ENCODE measurements at regions not wholly inside any gene's neighbourhood (a gene's known extent, or its start where the extent isn't known, plus 50 kb on each side); places are given as distances from the start of the nearest gene placed in this dataset.

DNA sequence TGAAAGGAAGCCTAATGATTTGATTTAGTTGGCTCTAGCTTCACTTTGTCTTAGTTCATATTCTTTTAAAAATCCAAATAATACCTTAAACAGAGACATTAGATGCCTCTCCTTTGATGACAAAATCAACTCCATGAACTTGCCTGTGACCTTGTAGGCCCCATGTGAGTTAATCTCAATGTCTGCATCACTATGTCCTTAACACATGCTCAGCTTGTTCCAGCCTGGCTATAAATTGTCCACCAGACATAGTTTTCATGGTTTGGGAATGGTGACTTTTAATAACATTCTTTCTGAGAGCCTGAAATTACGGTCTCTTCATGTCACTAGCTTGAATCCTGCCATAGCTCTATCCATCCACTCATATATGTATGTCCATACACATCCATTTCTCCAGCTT is 656.3 kb upstream of the IGFBP3 start:
- TF ChIP-seq, protein P1, sequence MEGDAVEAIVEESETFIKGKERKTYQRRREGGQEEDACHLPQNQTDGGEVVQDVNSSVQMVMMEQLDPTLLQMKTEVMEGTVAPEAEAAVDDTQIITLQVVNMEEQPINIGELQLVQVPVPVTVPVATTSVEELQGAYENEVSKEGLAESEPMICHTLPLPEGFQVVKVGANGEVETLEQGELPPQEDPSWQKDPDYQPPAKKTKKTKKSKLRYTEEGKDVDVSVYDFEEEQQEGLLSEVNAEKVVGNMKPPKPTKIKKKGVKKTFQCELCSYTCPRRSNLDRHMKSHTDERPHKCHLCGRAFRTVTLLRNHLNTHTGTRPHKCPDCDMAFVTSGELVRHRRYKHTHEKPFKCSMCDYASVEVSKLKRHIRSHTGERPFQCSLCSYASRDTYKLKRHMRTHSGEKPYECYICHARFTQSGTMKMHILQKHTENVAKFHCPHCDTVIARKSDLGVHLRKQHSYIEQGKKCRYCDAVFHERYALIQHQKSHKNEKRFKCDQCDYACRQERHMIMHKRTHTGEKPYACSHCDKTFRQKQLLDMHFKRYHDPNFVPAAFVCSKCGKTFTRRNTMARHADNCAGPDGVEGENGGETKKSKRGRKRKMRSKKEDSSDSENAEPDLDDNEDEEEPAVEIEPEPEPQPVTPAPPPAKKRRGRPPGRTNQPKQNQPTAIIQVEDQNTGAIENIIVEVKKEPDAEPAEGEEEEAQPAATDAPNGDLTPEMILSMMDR (conservative IDR thresholded peaks at IDR 0.05; ENCODE audit: low read length): no peak
- no peak for TF ChIP-seq EZH2phosphoT487 (IDR thresholded peaks at IDR 0.05; ENCODE audit: borderline replicate concordance)
